ENCODE measurements at regions not wholly inside any gene's neighbourhood (a gene's known extent, or its start where the extent isn't known, plus 50 kb on each side); places are given as distances from the start of the nearest gene placed in this dataset.
"Not testable (repeated sequence)": the region's sequence is repeated elsewhere in the genome, so short reads cannot be mapped to it uniquely, and the experiment has no call there.

- TF ChIP-seq, protein P1, sequence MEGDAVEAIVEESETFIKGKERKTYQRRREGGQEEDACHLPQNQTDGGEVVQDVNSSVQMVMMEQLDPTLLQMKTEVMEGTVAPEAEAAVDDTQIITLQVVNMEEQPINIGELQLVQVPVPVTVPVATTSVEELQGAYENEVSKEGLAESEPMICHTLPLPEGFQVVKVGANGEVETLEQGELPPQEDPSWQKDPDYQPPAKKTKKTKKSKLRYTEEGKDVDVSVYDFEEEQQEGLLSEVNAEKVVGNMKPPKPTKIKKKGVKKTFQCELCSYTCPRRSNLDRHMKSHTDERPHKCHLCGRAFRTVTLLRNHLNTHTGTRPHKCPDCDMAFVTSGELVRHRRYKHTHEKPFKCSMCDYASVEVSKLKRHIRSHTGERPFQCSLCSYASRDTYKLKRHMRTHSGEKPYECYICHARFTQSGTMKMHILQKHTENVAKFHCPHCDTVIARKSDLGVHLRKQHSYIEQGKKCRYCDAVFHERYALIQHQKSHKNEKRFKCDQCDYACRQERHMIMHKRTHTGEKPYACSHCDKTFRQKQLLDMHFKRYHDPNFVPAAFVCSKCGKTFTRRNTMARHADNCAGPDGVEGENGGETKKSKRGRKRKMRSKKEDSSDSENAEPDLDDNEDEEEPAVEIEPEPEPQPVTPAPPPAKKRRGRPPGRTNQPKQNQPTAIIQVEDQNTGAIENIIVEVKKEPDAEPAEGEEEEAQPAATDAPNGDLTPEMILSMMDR (IDR thresholded peaks at IDR 0.05; ENCODE audit: extremely low read depth, missing control alignments), result no peak
- no peak for DNase-seq (ENCODE audit: low spot score)
Measured at GRCh38 chr4:38467296-38467695, 196.7 kb upstream of the KLF3 start.

DNA sequence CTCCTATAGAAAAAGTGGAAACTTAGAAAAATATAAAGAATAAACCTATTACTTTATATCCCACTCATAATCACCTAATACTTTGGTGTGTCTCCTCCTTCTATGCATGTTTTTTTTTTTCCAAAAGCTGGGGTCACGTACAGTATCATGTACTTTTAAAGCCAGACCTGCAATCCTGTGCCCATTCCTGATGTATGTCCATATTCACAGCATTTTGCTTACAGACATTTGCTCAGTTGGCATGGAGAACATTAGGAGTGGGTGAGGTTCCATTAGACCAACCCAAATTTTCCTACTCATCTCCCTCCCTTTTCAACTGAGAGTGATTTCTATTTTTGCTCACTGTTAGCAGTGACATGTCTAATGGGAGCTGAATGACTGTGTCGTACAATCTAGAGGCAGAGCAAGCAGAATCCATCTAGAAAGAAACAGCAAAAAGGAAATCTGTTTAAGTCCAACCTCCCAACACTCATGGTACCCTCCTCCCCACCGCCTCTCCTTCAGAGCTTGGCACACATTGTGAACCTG lies 195.6 kb upstream of the KLF3 start:
- DNase-seq (ENCODE audit: low spot score), result no peak
- TF ChIP-seq, protein P1 (IDR thresholded peaks at IDR 0.05; ENCODE audit: extremely low read depth, missing control alignments), result no peak

DNA sequence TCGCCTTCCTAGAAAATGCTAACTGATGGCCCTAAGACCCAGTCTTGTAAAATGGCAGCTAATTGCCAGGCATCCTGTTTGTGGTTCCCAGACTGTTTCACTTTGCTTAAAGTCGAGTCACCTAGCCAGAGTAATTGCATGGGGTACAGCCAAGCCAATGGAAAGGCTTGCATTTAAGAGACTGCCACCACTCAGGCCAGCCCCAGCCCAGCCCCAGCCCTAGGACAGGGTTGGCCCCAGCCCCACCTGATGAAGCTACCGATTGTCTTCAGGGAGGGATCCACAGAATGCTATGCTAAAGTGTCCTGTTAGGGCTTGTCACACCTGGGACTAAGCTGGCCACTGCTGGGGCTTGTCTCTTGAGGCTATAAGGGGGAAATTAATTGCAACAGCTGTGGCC lies 194.6 kb upstream of the KLF3 start:
- no peak for DNase-seq (ENCODE audit: low spot score)
- TF ChIP-seq, protein P1 (IDR thresholded peaks at IDR 0.05; ENCODE audit: extremely low read depth, missing control alignments), result no peak

- TF ChIP-seq, protein P1 (IDR thresholded peaks at IDR 0.05; ENCODE audit: extremely low read depth, missing control alignments), result no peak
- DNase-seq (ENCODE audit: low spot score), result no peak
Measured at GRCh38 chr4:38470735-38471262, 193.2 kb upstream of the KLF3 start.

GRCh38 chr4:38482696-38483095 lies 181.3 kb upstream of the KLF3 start:
- TF ChIP-seq, protein P1 (IDR thresholded peaks at IDR 0.05; ENCODE audit: extremely low read depth, missing control alignments), result no peak
- DNase-seq (ENCODE audit: low spot score), result no peak

DNA sequence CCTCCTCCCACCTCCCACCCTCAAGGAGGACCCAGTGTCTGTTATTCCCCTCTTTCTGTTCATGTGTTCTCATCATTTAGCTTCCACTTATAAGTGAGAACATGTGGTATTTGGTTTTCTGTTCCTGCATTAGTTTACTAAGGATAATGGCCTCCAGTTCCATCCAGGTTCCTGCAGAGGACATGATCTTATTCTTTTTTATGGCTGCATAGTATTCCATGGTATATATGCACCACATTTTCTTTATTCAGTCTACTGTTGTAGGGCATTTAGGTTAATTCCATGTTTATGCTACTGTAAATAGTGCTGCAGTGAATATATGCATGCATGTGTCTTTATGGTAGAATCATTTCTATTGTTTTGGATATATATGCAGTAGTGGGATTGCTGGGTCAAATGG lies 180.4 kb upstream of the KLF3 start:
- not testable (repeated sequence) for DNase-seq (ENCODE audit: low spot score)

DNA sequence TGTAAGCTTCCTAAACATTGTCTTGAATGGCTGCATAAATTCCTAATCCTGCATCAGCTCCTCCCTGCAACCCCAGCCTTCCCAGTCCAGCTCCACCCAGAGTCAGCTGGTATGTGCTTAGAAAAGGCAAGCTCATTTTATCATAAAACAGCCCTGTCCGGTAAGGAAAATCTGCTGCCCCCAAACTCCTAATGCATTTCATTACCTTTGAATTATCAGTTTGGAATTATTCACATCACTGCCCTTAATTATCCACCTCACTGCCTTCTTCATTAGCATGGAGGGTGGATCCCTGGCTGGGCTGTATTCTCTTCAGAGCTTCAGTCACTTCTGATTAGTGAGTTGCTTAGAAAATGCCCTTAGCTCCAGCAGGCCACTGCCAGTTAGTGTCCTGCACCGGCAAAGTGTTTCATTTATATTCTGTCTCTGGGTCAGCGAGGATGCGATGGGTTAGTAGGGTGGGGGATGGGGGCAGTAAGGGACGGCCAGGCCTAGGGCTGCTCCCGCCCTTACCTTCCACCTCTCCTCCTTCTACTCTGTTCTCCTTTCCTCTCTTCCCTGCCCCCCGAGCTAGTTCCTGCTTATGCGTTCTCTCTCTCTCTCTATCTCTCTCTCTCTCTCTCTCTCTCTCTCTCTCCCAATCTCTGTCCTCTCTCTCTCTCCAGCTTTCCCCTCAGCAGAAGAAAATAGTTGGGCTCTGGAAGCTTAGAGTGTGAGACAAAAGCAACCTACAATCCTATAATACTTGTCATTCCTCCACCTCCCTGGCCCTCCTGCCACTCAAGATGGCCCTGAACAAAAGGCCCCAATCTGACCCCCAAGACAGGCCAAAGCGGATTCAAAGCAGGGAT lies 174.8 kb upstream of the KLF3 start:
- TF ChIP-seq, protein P1 (IDR thresholded peaks at IDR 0.05; ENCODE audit: extremely low read depth, missing control alignments), result no peak
- no peak for DNase-seq (ENCODE audit: low spot score)

Data from GM20000 (cell line).